ENCODE measurements at regions not wholly inside any gene's neighbourhood (a gene's known extent, or its start where the extent isn't known, plus 50 kb on each side); places are given as distances from the start of the nearest gene placed in this dataset.
"Not testable (repeated sequence)": the region's sequence is repeated elsewhere in the genome, so short reads cannot be mapped to it uniquely, and the experiment has no call there.

DNA sequence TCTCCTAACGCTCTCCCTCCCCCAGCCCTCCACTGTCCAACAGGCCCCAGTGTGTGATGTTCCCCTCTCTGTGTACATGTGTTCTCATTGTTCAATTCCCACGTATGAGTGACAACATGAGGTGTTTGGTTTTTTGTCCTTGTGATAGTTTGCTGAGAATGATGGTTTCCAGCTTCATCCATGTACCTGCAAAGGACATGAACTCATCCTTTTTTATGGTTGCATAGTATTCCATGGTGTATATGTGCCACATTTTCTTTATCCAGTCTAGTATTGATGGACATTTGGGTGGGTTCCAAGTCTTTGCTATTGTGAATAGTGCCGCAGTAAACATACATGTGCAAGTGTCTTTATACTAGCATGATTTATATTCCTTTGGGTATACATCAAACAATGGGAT is 347.4 kb downstream of the MAGEE1 start:
- 87% methylated on average over 3 of the region's 3 CpGs for WGBS
- not testable (repeated sequence) for H3K4me3 ChIP-seq (ENCODE audit: low read depth in 1 of 3, low read length in 3 of 3); H3K36me3 ChIP-seq (ENCODE audit: control insufficient read depth in 4 of 4, insufficient read depth in 3 of 4, low read depth in 1 of 4, low read length in 3 of 4); H3K9me3 ChIP-seq (ENCODE audit: control insufficient read depth in 4 of 4, low read length in 3 of 4); H3K9ac ChIP-seq (ENCODE audit: low read depth in 1 of 2, low read length in 2 of 2); H3K27me3 ChIP-seq (ENCODE audit: control insufficient read depth in 4 of 4, insufficient read depth in 4 of 4, low read length in 3 of 4); DNase-seq (ENCODE audit: low spot score); H3K4me1 ChIP-seq (ENCODE audit: control insufficient read depth in 4 of 4, insufficient read depth in 4 of 4, low read length in 3 of 4); H3K27ac ChIP-seq (ENCODE audit: low read depth in 1 of 2, low read length in 2 of 2)

DNA sequence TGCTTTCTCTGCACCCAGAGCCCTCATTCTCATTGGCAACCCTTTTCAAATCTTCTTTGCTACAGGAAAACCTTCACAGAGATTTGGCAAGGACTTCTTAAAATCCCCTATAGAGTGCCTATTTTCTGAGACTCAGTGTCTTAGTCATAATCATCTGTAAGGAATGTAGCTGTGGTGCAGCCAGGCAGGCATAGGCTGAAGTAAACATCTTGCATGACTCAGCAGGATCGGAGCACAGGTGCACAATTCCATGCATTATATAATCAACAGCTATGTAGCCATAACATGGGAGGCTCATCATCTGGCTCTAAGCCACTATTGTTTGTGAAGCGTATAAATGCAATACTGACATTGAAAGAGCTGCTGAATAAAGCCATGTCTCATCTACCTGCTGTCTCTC is 368.8 kb downstream of the MAGEE1 start:
- no peak overlapping the region for H3K9ac ChIP-seq (ENCODE audit: low read depth in 1 of 2, low read length in 2 of 2)
- H3K4me1 ChIP-seq (ENCODE audit: control insufficient read depth in 4 of 4, insufficient read depth in 4 of 4, low read length in 3 of 4) = no peaks in the 10 kb centered on the region
- DNase-seq (ENCODE audit: low spot score) = no peak
- no peak overlapping the region for H3K27ac ChIP-seq (ENCODE audit: low read depth in 1 of 2, low read length in 2 of 2)
- no peaks in the 10 kb centered on the region for H3K27me3 ChIP-seq (ENCODE audit: control insufficient read depth in 4 of 4, insufficient read depth in 4 of 4, low read length in 3 of 4)
- H3K4me3 ChIP-seq (ENCODE audit: low read depth in 1 of 3, low read length in 3 of 3) = no peak overlapping the region
- TF ChIP-seq TAF1 (conservative IDR thresholded peaks at IDR 0.05) (no peak), NR2F2 (IDR thresholded peaks at IDR 0.05) (no peak), EGR1 (IDR thresholded peaks at IDR 0.05; ENCODE audit: low read depth in 2 of 2) (no peak), YY1 (IDR thresholded peaks at IDR 0.05) (no peak), GABPA (IDR thresholded peaks at IDR 0.05 in 1 of 2, conservative IDR thresholded peaks at IDR 0.05 in 1 of 2) (no peak), FOXA2 (IDR thresholded peaks at IDR 0.05) (no peak), RXRA (IDR thresholded peaks at IDR 0.05) (no peak), SP1 (IDR thresholded peaks at IDR 0.05) (no peak), JUND (IDR thresholded peaks at IDR 0.05) (no peak), HNF4G (IDR thresholded peaks at IDR 0.05) (no peak), FOXA1 (IDR thresholded peaks at IDR 0.05) (no peak)
- TF ChIP-seq, protein P1, sequence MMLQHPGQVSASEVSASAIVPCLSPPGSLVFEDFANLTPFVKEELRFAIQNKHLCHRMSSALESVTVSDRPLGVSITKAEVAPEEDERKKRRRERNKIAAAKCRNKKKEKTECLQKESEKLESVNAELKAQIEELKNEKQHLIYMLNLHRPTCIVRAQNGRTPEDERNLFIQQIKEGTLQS (IDR thresholded peaks at IDR 0.05) = no peak
- TF ChIP-seq, protein P2, sequence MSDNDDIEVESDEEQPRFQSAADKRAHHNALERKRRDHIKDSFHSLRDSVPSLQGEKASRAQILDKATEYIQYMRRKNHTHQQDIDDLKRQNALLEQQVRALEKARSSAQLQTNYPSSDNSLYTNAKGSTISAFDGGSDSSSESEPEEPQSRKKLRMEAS (IDR thresholded peaks at IDR 0.05) = no peak
- TF ChIP-seq, protein P3, sequence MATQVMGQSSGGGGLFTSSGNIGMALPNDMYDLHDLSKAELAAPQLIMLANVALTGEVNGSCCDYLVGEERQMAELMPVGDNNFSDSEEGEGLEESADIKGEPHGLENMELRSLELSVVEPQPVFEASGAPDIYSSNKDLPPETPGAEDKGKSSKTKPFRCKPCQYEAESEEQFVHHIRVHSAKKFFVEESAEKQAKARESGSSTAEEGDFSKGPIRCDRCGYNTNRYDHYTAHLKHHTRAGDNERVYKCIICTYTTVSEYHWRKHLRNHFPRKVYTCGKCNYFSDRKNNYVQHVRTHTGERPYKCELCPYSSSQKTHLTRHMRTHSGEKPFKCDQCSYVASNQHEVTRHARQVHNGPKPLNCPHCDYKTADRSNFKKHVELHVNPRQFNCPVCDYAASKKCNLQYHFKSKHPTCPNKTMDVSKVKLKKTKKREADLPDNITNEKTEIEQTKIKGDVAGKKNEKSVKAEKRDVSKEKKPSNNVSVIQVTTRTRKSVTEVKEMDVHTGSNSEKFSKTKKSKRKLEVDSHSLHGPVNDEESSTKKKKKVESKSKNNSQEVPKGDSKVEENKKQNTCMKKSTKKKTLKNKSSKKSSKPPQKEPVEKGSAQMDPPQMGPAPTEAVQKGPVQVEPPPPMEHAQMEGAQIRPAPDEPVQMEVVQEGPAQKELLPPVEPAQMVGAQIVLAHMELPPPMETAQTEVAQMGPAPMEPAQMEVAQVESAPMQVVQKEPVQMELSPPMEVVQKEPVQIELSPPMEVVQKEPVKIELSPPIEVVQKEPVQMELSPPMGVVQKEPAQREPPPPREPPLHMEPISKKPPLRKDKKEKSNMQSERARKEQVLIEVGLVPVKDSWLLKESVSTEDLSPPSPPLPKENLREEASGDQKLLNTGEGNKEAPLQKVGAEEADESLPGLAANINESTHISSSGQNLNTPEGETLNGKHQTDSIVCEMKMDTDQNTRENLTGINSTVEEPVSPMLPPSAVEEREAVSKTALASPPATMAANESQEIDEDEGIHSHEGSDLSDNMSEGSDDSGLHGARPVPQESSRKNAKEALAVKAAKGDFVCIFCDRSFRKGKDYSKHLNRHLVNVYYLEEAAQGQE (IDR thresholded peaks at IDR 0.05) = no peak
- TF ChIP-seq, protein P4, sequence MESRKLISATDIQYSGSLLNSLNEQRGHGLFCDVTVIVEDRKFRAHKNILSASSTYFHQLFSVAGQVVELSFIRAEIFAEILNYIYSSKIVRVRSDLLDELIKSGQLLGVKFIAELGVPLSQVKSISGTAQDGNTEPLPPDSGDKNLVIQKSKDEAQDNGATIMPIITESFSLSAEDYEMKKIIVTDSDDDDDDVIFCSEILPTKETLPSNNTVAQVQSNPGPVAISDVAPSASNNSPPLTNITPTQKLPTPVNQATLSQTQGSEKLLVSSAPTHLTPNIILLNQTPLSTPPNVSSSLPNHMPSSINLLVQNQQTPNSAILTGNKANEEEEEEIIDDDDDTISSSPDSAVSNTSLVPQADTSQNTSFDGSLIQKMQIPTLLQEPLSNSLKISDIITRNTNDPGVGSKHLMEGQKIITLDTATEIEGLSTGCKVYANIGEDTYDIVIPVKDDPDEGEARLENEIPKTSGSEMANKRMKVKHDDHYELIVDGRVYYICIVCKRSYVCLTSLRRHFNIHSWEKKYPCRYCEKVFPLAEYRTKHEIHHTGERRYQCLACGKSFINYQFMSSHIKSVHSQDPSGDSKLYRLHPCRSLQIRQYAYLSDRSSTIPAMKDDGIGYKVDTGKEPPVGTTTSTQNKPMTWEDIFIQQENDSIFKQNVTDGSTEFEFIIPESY (IDR thresholded peaks at IDR 0.05) = no peak
- no peaks in the 10 kb centered on the region for H3K36me3 ChIP-seq (ENCODE audit: control insufficient read depth in 4 of 4, insufficient read depth in 3 of 4, low read depth in 1 of 4, low read length in 3 of 4)
- H3K9me3 ChIP-seq (ENCODE audit: control insufficient read depth in 4 of 4, low read length in 3 of 4) = no peaks in the 10 kb centered on the region
- WGBS = 88% methylated on average over 2 of the region's 2 CpGs

Data from liver (tissue), 7 donors.